Activated CD4-positive, alpha-beta memory T cell treated with anti-CD3 and anti-CD28 coated beads for 36 hours (primary cell): ENCODE measurements at regions not wholly inside any gene's neighbourhood (a gene's known extent, or its start where the extent isn't known, plus 50 kb on each side); places are given as distances from the start of the nearest gene placed in this dataset.
A peak's percentile ranks its signal among the peaks of the same experiment; 100 is the strongest.
"Not testable (repeated sequence)": the region's sequence is repeated elsewhere in the genome, so short reads cannot be mapped to it uniquely, and the experiment has no call there.

Experiments used
- CTCF ChIA-PET: fragments of 350-600 bp; sonication (Branson Sonifier 250); formaldehyde crosslinking; loops from one replicate; lab custom pipeline; 2021; ENCODE audit warnings: antibody characterized with exemption, inconsistent platforms; lab: Charles Lee
- POLR2A ChIA-PET: fragments of 350-600 bp; sonication (Branson Sonifier 250); formaldehyde crosslinking; loops from one replicate; lab custom pipeline; 2021; ENCODE audit warnings: antibody characterized with exemption; lab: Charles Lee
- DNase-seq: peaks from one replicate; pipeline ENCODE4 v3.0.0-alpha.2; 2020
- H3K27ac Mint-ChIP-seq: one replicate; pipeline ENCODE4 v1.8.0; 2021; ENCODE audit warnings: mixed read lengths
- H3K27me3 Mint-ChIP-seq: one replicate; pipeline ENCODE4 v1.8.0; 2021; ENCODE audit warnings: mixed read lengths
- H3K36me3 Mint-ChIP-seq: one replicate; pipeline ENCODE4 v1.8.0; 2021; ENCODE audit warnings: mixed read lengths
- H3K4me1 Mint-ChIP-seq: one replicate; pipeline ENCODE4 v1.8.0; 2021; ENCODE audit warnings: low read depth, mixed read lengths
- H3K4me3 Mint-ChIP-seq: one replicate; pipeline ENCODE4 v1.8.0; 2021; ENCODE audit warnings: mild to moderate bottlenecking, mixed read lengths
- H3K9me3 Mint-ChIP-seq: one replicate; pipeline ENCODE4 v1.8.0; 2021; ENCODE audit warnings: mixed read lengths
- intact Hi-C: fragments of 100-400 bp; cut with micrococcal nuclease; formaldehyde crosslinking; loops from one replicate; pipeline ENCODE4 v1.15.1; 2023

- H3K4me1 Mint-ChIP-seq = peaks cover 27% of the 10 kb centered on the region
- ChIA-PET CTCF (interaction anchor here (1.2 to 1.3 kb wide), 2 partner anchors 21 to 147 kb away, joined by 3 to 5 read pairs; no protein-coding TSS in a partner anchor), POLR2A (interaction anchor here (0.8 kb wide), 1 partner anchor 1097 kb away, joined by 5 read pairs; no protein-coding TSS in a partner anchor)
- peak overlapping the region; percentile 73 for H3K4me3 Mint-ChIP-seq
- intact Hi-C loops = loop anchor here (10.0 kb wide), 1 partner anchor 371 kb away; the partner anchor contains the start of gene RPS6KA2
- H3K27ac Mint-ChIP-seq = no peak overlapping the region
- peaks cover 26% of the 10 kb centered on the region for H3K27me3 Mint-ChIP-seq
- no peaks in the 10 kb centered on the region for H3K36me3 Mint-ChIP-seq
- DNase-seq = no peak
- H3K9me3 Mint-ChIP-seq = no peaks in the 10 kb centered on the region
Observed at GRCh38 chr6:166253778-166254204, 54.4 kb downstream of the PRR18 start.

- CTCF ChIA-PET = interaction anchor here (0.6 to 1.3 kb wide), 4 partner anchors 20 to 147 kb away, joined by 3 to 5 read pairs (median 3); no protein-coding TSS in a partner anchor
- POLR2A ChIA-PET = interaction anchor here (0.8 kb wide), 1 partner anchor 1098 kb away, joined by 5 read pairs; no protein-coding TSS in a partner anchor
- DNase-seq = peak; percentile 35
- Mint-ChIP-seq H3K9me3 (no peaks in the 10 kb centered on the region), H3K27ac (no peak overlapping the region), H3K4me1 (peaks cover 22% of the 10 kb centered on the region), H3K4me3 (peak overlapping the region; percentile 73), H3K27me3 (peaks cover 25% of the 10 kb centered on the region), H3K36me3 (no peaks in the 10 kb centered on the region)
- intact Hi-C loops = loop anchor here (10.0 kb wide), 1 partner anchor 372 kb away; the partner anchor contains the start of gene RPS6KA2
Observed at GRCh38 chr6:166253281-166253681, 54.9 kb downstream of the PRR18 start.

- ChIA-PET CTCF (interaction anchor here (0.9 kb wide), 1 partner anchor 23 kb away, joined by 3 read pairs; no protein-coding TSS in a partner anchor), POLR2A (no interaction called here)
- intact Hi-C loops = loop anchor here (10.0 kb wide), 1 partner anchor 372 kb away; the partner anchor contains the start of gene RPS6KA2
- Mint-ChIP-seq H3K4me1 (peaks cover 15% of the 10 kb centered on the region), H3K27ac (no peak overlapping the region), H3K36me3 (no peaks in the 10 kb centered on the region), H3K4me3 (no peak overlapping the region), H3K9me3 (no peaks in the 10 kb centered on the region), H3K27me3 (peaks cover 18% of the 10 kb centered on the region)
- DNase-seq = no peak
Observed at GRCh38 chr6:166252601-166253000, 55.6 kb downstream of the PRR18 start.

GRCh38 chr6:166251655-166252054 is 56.5 kb downstream of the PRR18 start:
- Mint-ChIP-seq H3K36me3 (no peaks in the 10 kb centered on the region), H3K27me3 (peaks cover 18% of the 10 kb centered on the region), H3K27ac (no peak overlapping the region), H3K4me1 (peaks cover 11% of the 10 kb centered on the region), H3K9me3 (no peaks in the 10 kb centered on the region), H3K4me3 (no peak overlapping the region)
- intact Hi-C loops = loop anchor here (10.0 kb wide), 1 partner anchor 373 kb away; the partner anchor contains the start of gene RPS6KA2
- ChIA-PET CTCF (interaction anchor here (1.6 to 2.2 kb wide), 2 partner anchors 24 to 149 kb away, joined by 4 to 10 read pairs; no protein-coding TSS in a partner anchor), POLR2A (no interaction called here)
- DNase-seq = no peak

- POLR2A ChIA-PET = no interaction called here
- Mint-ChIP-seq H3K36me3 (no peaks in the 10 kb centered on the region), H3K9me3 (no peaks in the 10 kb centered on the region), H3K27ac (no peak overlapping the region), H3K4me1 (peaks cover 11% of the 10 kb centered on the region), H3K27me3 (peaks cover 18% of the 10 kb centered on the region), H3K4me3 (no peak overlapping the region)
- CTCF ChIA-PET = interaction anchor here (1.6 to 2.2 kb wide), 2 partner anchors 25 to 150 kb away, joined by 4 to 10 read pairs; no protein-coding TSS in a partner anchor
- no peak for DNase-seq
- intact Hi-C loops = loop anchor here (10.0 kb wide), 1 partner anchor 374 kb away; the partner anchor contains the start of gene RPS6KA2
Observed at GRCh38 chr6:166251211-166251610, 57.0 kb downstream of the PRR18 start.

GRCh38 chr6:166249061-166249785 is 59.0 kb downstream of the PRR18 start:
- H3K4me3 Mint-ChIP-seq, DNase-seq, POLR2A ChIA-PET, intact Hi-C loops, H3K9me3 Mint-ChIP-seq, H3K36me3 Mint-ChIP-seq, H3K27ac Mint-ChIP-seq: not testable (repeated sequence)
- CTCF ChIA-PET = interaction anchor here (2.2 kb wide), 1 partner anchor 152 kb away, joined by 10 read pairs; no protein-coding TSS in a partner anchor
- Mint-ChIP-seq H3K27me3 (peaks cover 12% of the 10 kb centered on the region), H3K4me1 (peaks cover 23% of the 10 kb centered on the region)

GRCh38 chr6:166245148-166245547 is 63.0 kb downstream of the PRR18 start:
- intact Hi-C loops = no loop called here
- H3K27me3 Mint-ChIP-seq = peaks cover 3% of the 10 kb centered on the region
- H3K27ac Mint-ChIP-seq = no peak overlapping the region
- ChIA-PET CTCF (no interaction called here), POLR2A (no interaction called here)
- no peak overlapping the region for H3K4me3 Mint-ChIP-seq
- H3K9me3 Mint-ChIP-seq = no peaks in the 10 kb centered on the region
- H3K4me1 Mint-ChIP-seq = peaks cover 22% of the 10 kb centered on the region
- no peak for DNase-seq
- H3K36me3 Mint-ChIP-seq = no peaks in the 10 kb centered on the region

- H3K27ac Mint-ChIP-seq = peak overlapping the region; percentile 32
Observed at GRCh38 chr6:166244353-166245045, 63.7 kb downstream of the PRR18 start.

GRCh38 chr6:166242888-166243287 is 65.3 kb downstream of the PRR18 start:
- ChIA-PET CTCF (no interaction called here), POLR2A (no interaction called here)
- H3K27ac Mint-ChIP-seq = no peak overlapping the region
- peaks cover 22% of the 10 kb centered on the region for H3K4me1 Mint-ChIP-seq
- H3K4me3 Mint-ChIP-seq = no peak overlapping the region
- intact Hi-C loops = no loop called here
- peaks cover 3% of the 10 kb centered on the region for H3K27me3 Mint-ChIP-seq
- DNase-seq = no peak
- H3K36me3 Mint-ChIP-seq = no peaks in the 10 kb centered on the region
- H3K9me3 Mint-ChIP-seq = no peaks in the 10 kb centered on the region

More at GRCh38 chr6:166244353-166245045, 63.7 kb downstream of the PRR18 start:
- Mint-ChIP-seq H3K4me1 (peaks cover 22% of the 10 kb centered on the region), H3K9me3 (no peaks in the 10 kb centered on the region), H3K4me3 (peak overlapping the region; percentile 56), H3K36me3 (no peaks in the 10 kb centered on the region), H3K27me3 (peaks cover 3% of the 10 kb centered on the region)
- CTCF ChIA-PET = no interaction called here
- peak; percentile 62 for DNase-seq
- POLR2A ChIA-PET = no interaction called here
- intact Hi-C loops = loop anchor here (1.0 kb wide), 1 partner anchor 15 kb away; no protein-coding TSS in a partner anchor

- ChIA-PET POLR2A (no interaction called here), CTCF (no interaction called here)
- no peak overlapping the region for H3K4me3 Mint-ChIP-seq
Observed at GRCh38 chr6:166241974-166242373, 66.2 kb downstream of the PRR18 start.

GRCh38 chr6:166240889-166241288 is 67.3 kb downstream of the PRR18 start:
- Mint-ChIP-seq H3K27me3 (peaks cover 7% of the 10 kb centered on the region), H3K27ac (no peak overlapping the region), H3K4me3 (no peak overlapping the region), H3K9me3 (no peaks in the 10 kb centered on the region), H3K4me1 (peaks cover 22% of the 10 kb centered on the region), H3K36me3 (no peaks in the 10 kb centered on the region)
- ChIA-PET POLR2A (no interaction called here), CTCF (no interaction called here)
- intact Hi-C loops = no loop called here
- DNase-seq = no peak

More at GRCh38 chr6:166241974-166242373, 66.2 kb downstream of the PRR18 start:
- no peaks in the 10 kb centered on the region for H3K36me3 Mint-ChIP-seq
- DNase-seq = no peak
- H3K9me3 Mint-ChIP-seq = no peaks in the 10 kb centered on the region
- no peak overlapping the region for H3K27ac Mint-ChIP-seq
- H3K4me1 Mint-ChIP-seq = peaks cover 22% of the 10 kb centered on the region
- intact Hi-C loops = no loop called here
- H3K27me3 Mint-ChIP-seq = peaks cover 3% of the 10 kb centered on the region

- Mint-ChIP-seq H3K4me3 (no peak overlapping the region), H3K4me1 (peaks cover 7% of the 10 kb centered on the region), H3K27me3 (peaks cover 10% of the 10 kb centered on the region), H3K27ac (no peak overlapping the region), H3K36me3 (no peaks in the 10 kb centered on the region), H3K9me3 (no peaks in the 10 kb centered on the region)
- ChIA-PET POLR2A (no interaction called here), CTCF (no interaction called here)
- DNase-seq = no peak
- intact Hi-C loops = no loop called here
Observed at GRCh38 chr6:166237617-166238016, 70.0 kb upstream of the TBXT start.
